Stimulated activated naive B cell treated with anti-CD40 and anti-IgM and Interleukin-4, amounts not matched to agents 10 μg/mL and 1 μg/mL and 100 μg/mL, for 72 hours (primary cell): ENCODE measurements at regions not wholly inside any gene's neighbourhood (a gene's known extent, or its start where the extent isn't known, plus 50 kb on each side); places are given as distances from the start of the nearest gene placed in this dataset.

Source experiments
- ATAC-seq, 2 donors: fragments of 150-1000 bp; cut with Tn5 transposase; replicated peaks; 2 replicates each; pipeline ENCODE4 v1.10.0; 2021; ENCODE audit warnings: moderate library complexity in 1 of 2
- DNase-seq: peaks from one replicate; pipeline ENCODE4 v3.0.0; 2021
- H3K27ac Mint-ChIP-seq: one replicate; pipeline ENCODE4 v1.8.0; 2022; ENCODE audit warnings: mild to moderate bottlenecking, mixed read lengths
- H3K27me3 Mint-ChIP-seq, 2 donors: one replicate each; pipeline ENCODE4 v1.8.0; 2022; ENCODE audit warnings: mixed read lengths in 2 of 2
- H3K36me3 Mint-ChIP-seq, 2 donors: one replicate each; pipeline ENCODE4 v1.8.0; 2022; ENCODE audit warnings: mixed read lengths in 2 of 2, mild to moderate bottlenecking in 1 of 2
- H3K4me1 Mint-ChIP-seq, 2 donors: one replicate each; pipeline ENCODE4 v1.8.0; 2022; ENCODE audit warnings: mixed read lengths in 2 of 2, mild to moderate bottlenecking in 1 of 2
- H3K4me3 Mint-ChIP-seq, 2 donors: one replicate each; pipeline ENCODE4 v1.8.0; 2022; ENCODE audit warnings: mild to moderate bottlenecking in 2 of 2, mixed read lengths in 2 of 2, moderate library complexity in 1 of 2
- H3K9me3 Mint-ChIP-seq, 2 donors: one replicate each; pipeline ENCODE4 v1.8.0; 2022; ENCODE audit warnings: mixed read lengths in 2 of 2, mild to moderate bottlenecking in 1 of 2

- Mint-ChIP-seq H3K9me3 (peaks cover 4 to 9% of the 10 kb centered on the region in 2 donors), H3K27me3 (no peaks in the 10 kb centered on the region), H3K4me1 (no peaks in the 10 kb centered on the region), H3K27ac (no peak overlapping the region), H3K4me3 (no peak overlapping the region), H3K36me3 (no peaks in the 10 kb centered on the region)
- DNase-seq (no peak), ATAC-seq (no peak)
Observed at GRCh38 chr9:116008278-116008677, 145.3 kb upstream of the PAPPA start.

GRCh38 chr9:116009420-116009819 lies 144.2 kb upstream of the PAPPA start:
- H3K9me3 Mint-ChIP-seq, result peaks cover 4 to 7% of the 10 kb centered on the region in 2 donors
- DNase-seq (no peak), ATAC-seq (no peak)
- H3K27me3 Mint-ChIP-seq, result no peaks in the 10 kb centered on the region
- no peak overlapping the region for H3K4me3 Mint-ChIP-seq
- no peaks in the 10 kb centered on the region for H3K4me1 Mint-ChIP-seq
- no peak overlapping the region for H3K27ac Mint-ChIP-seq
- H3K36me3 Mint-ChIP-seq, result no peaks in the 10 kb centered on the region

GRCh38 chr9:116015855-116016254 lies 137.7 kb upstream of the PAPPA start:
- ATAC-seq (no peak), DNase-seq (no peak)
- Mint-ChIP-seq H3K27ac (no peak overlapping the region), H3K27me3 (no peaks in the 10 kb centered on the region), H3K4me3 (no peak overlapping the region), H3K9me3 (peaks cover 1 to 4% of the 10 kb centered on the region in 2 donors), H3K36me3 (no peaks in the 10 kb centered on the region), H3K4me1 (no peaks in the 10 kb centered on the region)

GRCh38 chr9:116020146-116020545 lies 133.4 kb upstream of the PAPPA start:
- H3K36me3 Mint-ChIP-seq, result no peaks in the 10 kb centered on the region
- no peak overlapping the region for H3K4me3 Mint-ChIP-seq
- ATAC-seq, result no peak
- H3K9me3 Mint-ChIP-seq, result peaks cover 0 to 6% of the 10 kb centered on the region in 2 donors
- H3K27me3 Mint-ChIP-seq, result no peaks in the 10 kb centered on the region
- no peaks in the 10 kb centered on the region for H3K4me1 Mint-ChIP-seq
- no peak overlapping the region for H3K27ac Mint-ChIP-seq
- DNase-seq, result no peak

- Mint-ChIP-seq H3K4me1 (no peaks in the 10 kb centered on the region), H3K27ac (no peak overlapping the region), H3K4me3 (no peak overlapping the region), H3K9me3 (peaks cover 0 to 6% of the 10 kb centered on the region in 2 donors), H3K36me3 (no peaks in the 10 kb centered on the region), H3K27me3 (no peaks in the 10 kb centered on the region)
- DNase-seq (no peak), ATAC-seq (no peak)
Observed at GRCh38 chr9:116020801-116021200, 132.8 kb upstream of the PAPPA start.

- Mint-ChIP-seq H3K27me3 (no peaks in the 10 kb centered on the region), H3K4me1 (no peaks in the 10 kb centered on the region), H3K9me3 (peaks cover 8 to 12% of the 10 kb centered on the region in 2 donors), H3K27ac (no peak overlapping the region), H3K4me3 (no peak overlapping the region), H3K36me3 (no peaks in the 10 kb centered on the region)
- DNase-seq (no peak), ATAC-seq (no peak)
Observed at GRCh38 chr9:116027096-116027495, 126.5 kb upstream of the PAPPA start.

GRCh38 chr9:116027511-116027910 lies 126.1 kb upstream of the PAPPA start:
- Mint-ChIP-seq H3K9me3 (peaks cover 8 to 12% of the 10 kb centered on the region in 2 donors), H3K27me3 (no peaks in the 10 kb centered on the region), H3K27ac (no peak overlapping the region), H3K4me1 (no peaks in the 10 kb centered on the region), H3K4me3 (no peak overlapping the region), H3K36me3 (no peaks in the 10 kb centered on the region)
- no peak for ATAC-seq
- no peak for DNase-seq

- DNase-seq, result no peak
- H3K36me3 Mint-ChIP-seq, result no peaks in the 10 kb centered on the region
- ATAC-seq, result no peak
- no peak overlapping the region for H3K27ac Mint-ChIP-seq
- no peaks in the 10 kb centered on the region for H3K27me3 Mint-ChIP-seq
- peaks cover 8 to 12% of the 10 kb centered on the region in 2 donors for H3K9me3 Mint-ChIP-seq
- no peaks in the 10 kb centered on the region for H3K4me1 Mint-ChIP-seq
- no peak overlapping the region for H3K4me3 Mint-ChIP-seq
Observed at GRCh38 chr9:116027951-116028350, 125.6 kb upstream of the PAPPA start.

GRCh38 chr9:116030517-116030916 lies 123.1 kb upstream of the PAPPA start:
- Mint-ChIP-seq H3K4me1 (no peaks in the 10 kb centered on the region), H3K36me3 (no peaks in the 10 kb centered on the region), H3K27me3 (no peaks in the 10 kb centered on the region), H3K4me3 (no peak overlapping the region), H3K9me3 (peaks cover 10 to 13% of the 10 kb centered on the region in 2 donors), H3K27ac (no peak overlapping the region)
- no peak for DNase-seq
- ATAC-seq, result no peak

- no peaks in the 10 kb centered on the region for H3K27me3 Mint-ChIP-seq
- no peaks in the 10 kb centered on the region for H3K36me3 Mint-ChIP-seq
- H3K27ac Mint-ChIP-seq, result no peak overlapping the region
Observed at GRCh38 chr9:116032683-116033440, 120.7 kb upstream of the PAPPA start.

GRCh38 chr9:116039312-116039711 lies 114.3 kb upstream of the PAPPA start:
- no peak overlapping the region for H3K4me3 Mint-ChIP-seq
- ATAC-seq, result no peak
- H3K9me3 Mint-ChIP-seq, result peaks cover 2 to 5% of the 10 kb centered on the region in 2 donors
- H3K36me3 Mint-ChIP-seq, result no peaks in the 10 kb centered on the region
- no peaks in the 10 kb centered on the region for H3K4me1 Mint-ChIP-seq
- H3K27ac Mint-ChIP-seq, result no peak overlapping the region
- no peak for DNase-seq
- H3K27me3 Mint-ChIP-seq, result no peaks in the 10 kb centered on the region

More at GRCh38 chr9:116032683-116033440, 120.7 kb upstream of the PAPPA start:
- no peaks in the 10 kb centered on the region for H3K4me1 Mint-ChIP-seq
- peaks cover 8 to 13% of the 10 kb centered on the region in 2 donors for H3K9me3 Mint-ChIP-seq
- no peak overlapping the region for H3K4me3 Mint-ChIP-seq
- DNase-seq (no peak), ATAC-seq (no peak)

- Mint-ChIP-seq H3K27me3 (no peaks in the 10 kb centered on the region), H3K27ac (no peak overlapping the region), H3K36me3 (no peaks in the 10 kb centered on the region), H3K9me3 (peaks cover 3 to 5% of the 10 kb centered on the region in 2 donors), H3K4me3 (no peak overlapping the region), H3K4me1 (no peaks in the 10 kb centered on the region)
- no peak for DNase-seq
- ATAC-seq, result no peak
Observed at GRCh38 chr9:116039893-116040292, 113.7 kb upstream of the PAPPA start.

GRCh38 chr9:116042321-116042720 lies 111.3 kb upstream of the PAPPA start:
- H3K27me3 Mint-ChIP-seq, result no peaks in the 10 kb centered on the region

GRCh38 chr9:116045083-116045482 lies 108.5 kb upstream of the PAPPA start:
- H3K36me3 Mint-ChIP-seq, result no peaks in the 10 kb centered on the region
- H3K4me1 Mint-ChIP-seq, result no peaks in the 10 kb centered on the region
- peaks cover 0 to 3% of the 10 kb centered on the region in 2 donors for H3K9me3 Mint-ChIP-seq
- no peak overlapping the region for H3K4me3 Mint-ChIP-seq
- H3K27me3 Mint-ChIP-seq, result no peaks in the 10 kb centered on the region
- no peak overlapping the region for H3K27ac Mint-ChIP-seq
- ATAC-seq, result no peak
- no peak for DNase-seq

More at GRCh38 chr9:116042321-116042720, 111.3 kb upstream of the PAPPA start:
- ATAC-seq (no peak), DNase-seq (no peak)
- Mint-ChIP-seq H3K4me3 (no peak overlapping the region), H3K9me3 (peaks cover 0 to 3% of the 10 kb centered on the region in 2 donors), H3K4me1 (no peaks in the 10 kb centered on the region), H3K27ac (no peak overlapping the region), H3K36me3 (no peaks in the 10 kb centered on the region)

GRCh38 chr9:116048081-116048480 lies 105.5 kb upstream of the PAPPA start:
- ATAC-seq (no peak), DNase-seq (no peak)
- Mint-ChIP-seq H3K27ac (no peak overlapping the region), H3K4me3 (no peak overlapping the region), H3K27me3 (no peaks in the 10 kb centered on the region), H3K4me1 (no peaks in the 10 kb centered on the region), H3K36me3 (no peaks in the 10 kb centered on the region), H3K9me3 (peaks cover 0 to 3% of the 10 kb centered on the region in 2 donors)
